SKM-1 treated with dmso at 0.1 percent for 144 hours (cell line): ENCODE measurements at regions not wholly inside any gene's neighbourhood (a gene's known extent, or its start where the extent isn't known, plus 50 kb on each side); places are given as distances from the start of the nearest gene placed in this dataset.
A peak's percentile ranks its signal among the peaks of the same experiment; 100 is the strongest.
"Not testable (repeated sequence)": the region's sequence is repeated elsewhere in the genome, so short reads cannot be mapped to it uniquely, and the experiment has no call there.

Experiments
- DNase-seq: peaks from one replicate; lab custom pipeline; 2025; ENCODE audit not compliant: unreplicated experiment; lab: John Stamatoyannopoulos, UW

DNA sequence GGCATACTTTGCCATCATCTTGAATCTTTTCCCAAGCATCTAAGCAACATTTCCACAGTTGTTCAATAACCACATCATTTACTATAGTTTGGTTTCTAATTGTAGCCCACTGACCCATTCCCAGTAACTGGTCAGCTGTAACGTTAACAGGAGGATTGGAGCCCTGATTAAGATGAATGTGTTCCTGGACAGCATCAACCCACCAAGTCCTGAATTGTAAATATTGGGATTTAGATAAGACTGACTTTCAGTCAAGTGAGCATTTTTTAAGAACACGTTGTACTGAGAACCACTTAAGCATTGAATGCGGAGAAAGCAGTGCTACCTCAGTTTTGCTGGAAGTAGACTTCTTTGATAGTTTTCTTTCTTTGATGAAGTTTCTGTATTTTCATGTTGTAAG is 53.3 kb upstream of the ARL4D start:
- DNase-seq, result not testable (repeated sequence)

DNA sequence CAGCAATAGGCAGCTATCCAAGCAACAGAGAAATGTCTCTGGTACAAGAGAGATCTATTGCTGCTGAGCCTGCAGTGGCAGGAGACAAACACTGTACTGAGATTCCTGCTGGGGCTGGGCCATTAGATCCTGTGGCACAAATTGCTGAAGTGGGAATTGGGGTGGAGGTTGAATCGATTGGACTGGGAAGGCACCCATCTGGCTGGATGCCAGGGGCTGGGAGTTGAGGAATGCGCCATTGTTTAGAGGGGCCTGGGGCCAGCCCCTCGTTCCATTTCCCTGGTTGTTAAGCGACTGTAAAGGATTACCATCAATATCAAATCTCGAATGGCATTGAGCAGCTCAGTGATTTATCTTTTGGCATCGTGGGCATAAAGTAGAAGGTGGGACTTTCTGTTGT is 54.1 kb upstream of the ARL4D start:
- no peak for DNase-seq

GRCh38 chr17:43342589-43342890 is 56.3 kb upstream of the ARL4D start:
- no peak for DNase-seq

GRCh38 chr17:43341715-43342588 is 56.8 kb upstream of the ARL4D start:
- DNase-seq, result no peak

GRCh38 chr17:43338886-43339516 is 59.8 kb upstream of the ARL4D start:
- DNase-seq, result peak; percentile 26

- no peak for DNase-seq
These were observed 60.9 kb upstream of the ARL4D start for GRCh38 chr17:43337684-43338428.

GRCh38 chr17:43334738-43335402 is 63.9 kb upstream of the ARL4D start:
- no peak for DNase-seq

- no peak for DNase-seq
These were observed 65.3 kb upstream of the ARL4D start for GRCh38 chr17:43333433-43333943.

GRCh38 chr17:43332230-43332629 is 66.6 kb upstream of the ARL4D start:
- DNase-seq, result no peak

- no peak for DNase-seq
These were observed 67.7 kb upstream of the ARL4D start for GRCh38 chr17:43330876-43331639.

DNA sequence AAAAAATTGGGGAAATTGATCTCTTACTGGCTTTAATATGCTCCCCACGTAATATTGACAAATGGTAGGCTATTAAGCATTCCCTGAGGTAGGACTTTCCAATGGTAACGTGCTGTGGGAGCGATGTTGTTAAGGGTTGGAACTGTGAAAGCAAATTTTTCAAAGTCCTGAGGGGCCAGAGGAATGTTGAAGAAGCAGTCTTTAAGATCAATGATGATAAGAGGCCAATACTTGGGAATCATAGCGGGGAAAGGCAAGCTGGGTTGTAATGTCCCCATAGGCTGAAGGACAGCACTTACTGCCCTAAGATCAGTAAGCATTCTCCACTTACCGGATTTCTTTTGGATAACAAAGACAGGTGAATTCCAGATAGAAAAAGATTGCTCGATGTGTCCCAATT is 69.6 kb upstream of the ARL4D start:
- no peak for DNase-seq

DNA sequence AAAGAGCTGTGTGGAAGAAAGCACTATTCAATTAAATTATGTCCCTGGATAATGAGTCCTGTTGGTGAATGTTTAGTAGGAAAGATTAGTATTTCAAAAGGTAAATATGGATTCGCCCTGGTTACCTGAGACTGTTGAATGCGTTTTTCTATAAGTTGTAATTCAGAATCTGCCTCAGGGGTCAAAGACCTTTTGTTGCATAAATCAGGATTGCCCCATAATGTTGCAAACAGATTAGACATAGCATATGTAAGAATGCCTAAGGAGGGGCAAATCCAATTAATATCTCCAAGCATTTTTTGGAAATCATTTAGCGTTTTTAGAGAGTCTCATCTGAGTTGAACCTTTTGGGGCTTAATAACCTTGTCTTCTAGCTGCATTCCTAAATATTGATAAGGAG is 70.1 kb upstream of the ARL4D start:
- no peak for DNase-seq

DNA sequence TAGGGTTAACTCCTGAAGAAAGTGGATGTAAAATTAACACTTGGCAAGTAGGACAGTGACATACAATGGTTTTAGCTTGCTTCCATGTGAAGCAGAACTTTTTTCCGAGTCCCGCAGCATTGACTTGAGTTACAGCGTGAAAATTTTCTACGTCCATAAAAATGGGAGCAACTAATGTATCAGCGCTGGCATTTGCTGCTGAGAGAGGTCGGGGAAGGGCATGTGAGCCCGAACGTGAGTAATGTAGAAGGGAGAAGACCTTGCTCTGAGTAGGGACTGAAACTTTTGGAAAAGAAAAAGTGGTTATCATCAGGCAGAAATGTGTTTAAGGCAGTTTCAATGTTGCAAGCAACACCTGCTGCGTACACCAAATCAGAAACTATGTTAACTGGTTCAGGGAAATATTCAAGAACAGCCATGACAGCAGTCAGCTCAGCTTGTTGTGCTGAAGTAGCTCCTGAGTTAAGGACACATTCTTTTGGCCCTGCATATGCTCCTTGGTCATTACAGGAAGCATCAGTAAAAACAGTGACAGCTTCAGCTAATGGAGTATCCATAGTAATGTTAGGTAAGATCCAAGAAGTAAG is 70.9 kb upstream of the ARL4D start:
- no peak for DNase-seq

DNA sequence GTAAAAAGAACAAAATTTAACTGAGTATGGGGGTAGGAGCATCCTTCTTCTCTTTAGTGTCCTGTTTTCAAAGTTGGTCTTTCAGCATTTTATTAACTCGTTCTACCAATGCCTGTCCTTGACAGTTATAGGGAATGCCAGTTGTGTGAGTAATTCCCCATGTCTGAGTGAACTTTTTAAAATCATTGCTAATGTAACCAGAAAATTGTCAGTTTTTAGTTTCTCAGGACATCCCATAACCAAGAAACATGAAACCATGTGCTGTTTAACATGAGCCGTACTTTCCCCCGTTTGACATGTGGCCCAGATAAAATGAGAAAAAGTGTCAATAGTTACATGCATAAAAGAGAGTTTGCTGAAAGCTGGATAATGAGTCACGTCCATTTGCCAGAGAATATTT is 71.4 kb upstream of the ARL4D start:
- DNase-seq, result no peak

DNA sequence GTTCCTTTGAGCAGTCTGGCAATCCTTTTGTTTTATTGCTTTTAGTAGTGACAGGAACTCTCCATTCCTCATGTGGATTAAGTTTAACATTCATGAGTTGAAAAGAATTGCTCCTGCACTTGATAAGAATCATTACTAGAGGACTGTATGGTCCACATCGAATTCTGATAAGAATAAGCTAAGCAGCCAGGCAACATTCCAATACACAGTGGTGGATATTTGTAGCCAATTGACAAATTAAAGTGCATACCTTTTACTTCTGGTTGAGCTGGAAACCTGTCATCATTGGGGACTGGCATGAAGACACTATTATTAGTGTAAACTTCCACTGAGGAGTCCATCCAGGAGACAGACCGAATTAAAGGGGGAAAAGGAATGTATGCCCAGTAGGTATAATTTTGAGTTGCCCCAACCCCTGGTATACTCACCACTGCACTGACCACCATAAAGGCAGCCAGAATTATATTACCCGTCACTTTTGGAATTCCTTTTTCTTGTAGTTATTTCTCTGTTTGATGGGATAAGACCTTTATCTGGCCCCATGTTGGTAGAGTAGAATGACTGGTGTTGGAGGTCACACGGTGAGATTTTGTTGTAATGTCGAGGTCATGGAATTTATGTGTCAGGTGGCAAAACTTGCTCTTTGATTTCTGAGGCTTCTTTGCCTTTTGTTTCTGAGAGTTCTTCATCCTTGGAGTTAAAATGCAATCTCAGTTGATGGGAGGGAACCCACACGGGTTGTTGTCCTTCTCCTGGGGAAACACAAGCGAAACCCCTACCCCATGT is 72.1 kb upstream of the ARL4D start:
- no peak for DNase-seq

DNA sequence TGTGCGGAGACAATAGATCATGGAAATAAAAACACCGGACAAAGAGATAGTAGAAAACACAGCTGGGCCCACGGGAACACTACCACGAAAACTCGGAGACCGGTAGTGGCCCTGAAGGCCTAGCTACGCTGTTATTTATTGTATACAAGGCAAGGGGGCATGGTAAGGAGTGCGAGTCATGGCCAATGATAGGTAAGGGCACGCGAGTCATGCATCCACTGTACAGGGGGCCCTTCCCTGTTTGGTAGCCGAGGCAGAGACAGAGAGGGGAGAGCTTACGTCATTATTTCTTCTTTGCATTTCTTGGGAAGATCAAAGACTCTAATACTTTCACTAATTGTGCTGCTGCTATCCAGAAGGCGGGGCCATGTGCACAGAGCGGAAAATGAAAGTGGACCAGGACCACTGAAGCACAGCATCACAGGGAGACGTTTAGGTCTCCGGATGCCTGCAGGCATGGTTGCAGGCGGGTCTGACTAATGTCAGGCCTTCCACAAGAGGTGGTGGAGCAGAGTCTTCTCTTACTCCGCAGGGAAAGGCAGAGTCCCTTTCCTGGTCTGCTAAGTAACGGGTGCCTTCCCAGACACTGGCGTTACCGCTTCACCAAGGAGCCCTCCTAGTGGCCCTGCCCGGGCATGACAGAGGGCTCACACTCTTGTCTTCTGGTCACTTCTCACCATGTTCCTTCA is 74.4 kb upstream of the ARL4D start:
- DNase-seq, result no peak

DNA sequence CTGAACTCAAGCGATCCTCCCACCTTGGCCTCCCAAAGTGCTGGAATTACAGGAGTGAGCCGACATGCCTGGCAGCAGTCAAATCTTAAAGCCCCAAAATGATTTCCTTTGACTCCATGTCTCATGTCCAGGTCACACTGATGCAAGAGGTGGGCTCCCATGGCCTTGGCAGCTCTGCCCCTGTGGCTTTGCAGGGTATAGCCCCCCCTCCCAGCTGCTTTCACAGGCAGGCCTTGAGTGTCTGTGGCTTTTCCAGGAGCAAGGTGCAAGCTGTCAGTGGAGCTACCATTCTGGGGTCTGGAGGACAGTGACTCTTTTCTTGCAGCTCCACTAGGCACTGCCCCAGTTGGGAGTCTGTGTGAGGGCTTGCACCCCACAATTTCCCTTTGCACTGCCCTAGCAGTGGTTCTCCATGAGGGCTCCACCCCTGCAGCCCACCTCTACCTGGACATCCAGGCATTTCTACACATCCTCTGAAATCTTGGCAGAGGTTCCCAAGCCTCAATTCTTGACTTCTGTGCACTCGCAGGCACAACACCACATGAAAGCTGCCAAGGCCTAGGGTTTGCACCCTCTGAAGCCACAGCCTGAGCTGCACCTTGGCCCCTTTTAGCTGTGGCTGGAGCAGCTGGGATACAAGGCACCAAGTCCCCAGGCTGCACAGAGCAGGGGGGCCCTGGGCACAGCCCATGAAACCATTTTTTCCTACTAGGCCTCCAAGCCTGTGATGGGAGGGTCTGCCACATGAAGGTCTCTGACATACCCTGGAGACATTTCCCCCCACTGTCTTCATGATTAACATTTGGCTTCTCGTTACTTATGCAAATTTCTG is 79.3 kb upstream of the ARL4D start:
- no peak for DNase-seq

DNA sequence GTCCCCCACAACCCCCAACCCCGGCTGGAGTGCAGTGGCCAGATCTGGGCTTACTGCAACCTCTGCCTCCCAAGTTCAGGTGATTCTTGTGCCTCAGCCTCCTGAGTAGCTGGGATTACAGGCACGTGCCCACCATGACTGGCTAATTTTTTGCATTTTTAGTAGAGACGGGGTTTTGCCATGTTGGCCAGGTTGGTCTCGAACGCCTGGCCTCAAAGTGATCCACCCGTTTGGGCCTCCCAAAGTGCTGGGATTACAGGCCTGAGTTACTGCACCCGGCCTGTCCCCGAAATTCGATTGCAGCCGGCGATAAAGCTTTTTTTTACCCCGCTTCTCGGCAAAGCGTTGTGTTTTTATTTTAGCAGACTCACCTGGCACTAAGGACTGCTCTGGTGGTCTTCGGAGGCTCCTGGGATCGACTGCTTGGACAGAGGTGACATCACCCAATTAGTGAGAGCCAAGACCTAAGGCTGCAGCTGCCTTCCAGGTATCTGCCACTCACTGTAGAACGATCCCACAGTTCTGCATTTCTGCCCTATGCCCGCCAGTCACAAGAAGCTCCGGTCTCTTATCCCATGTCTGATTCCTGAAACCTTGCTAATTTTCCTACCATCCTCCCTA is 82.2 kb upstream of the ARL4D start:
- no peak for DNase-seq
